GM19467 (cell line): ENCODE measurements at regions not wholly inside any gene's neighbourhood (a gene's known extent, or its start where the extent isn't known, plus 50 kb on each side); places are given as distances from the start of the nearest gene placed in this dataset.
"Not testable (repeated sequence)": the region's sequence is repeated elsewhere in the genome, so short reads cannot be mapped to it uniquely, and the experiment has no call there.

Experiments used
- ATAC-seq: cut with Tn5 transposase; IDR thresholded peaks from one replicate; pipeline ENCODE4 v1.9.1; 2021; ENCODE audit warnings: mild to moderate bottlenecking, moderate library complexity; ENCODE audit not compliant: unreplicated experiment

- ATAC-seq = not testable (repeated sequence)
Measured at GRCh38 chr14:34139160-34140121, 188.6 kb upstream of the EGLN3 start.

GRCh38 chr14:34138175-34138574 is 187.3 kb upstream of the EGLN3 start:
- ATAC-seq = no peak

GRCh38 chr14:34137001-34137745 is 186.3 kb upstream of the EGLN3 start:
- ATAC-seq = no peak

- no peak for ATAC-seq
Measured at GRCh38 chr14:34135492-34135891, 184.6 kb upstream of the EGLN3 start.

GRCh38 chr14:34134484-34134883 is 183.6 kb upstream of the EGLN3 start:
- no peak for ATAC-seq

GRCh38 chr14:34129927-34130552 is 179.2 kb upstream of the EGLN3 start:
- no peak for ATAC-seq

- ATAC-seq = no peak
Measured at GRCh38 chr14:34128665-34129064, 177.8 kb upstream of the EGLN3 start.

GRCh38 chr14:34126586-34126985 is 175.7 kb upstream of the EGLN3 start:
- no peak for ATAC-seq

- ATAC-seq = no peak
Measured at GRCh38 chr14:34124585-34124984, 173.7 kb upstream of the EGLN3 start.

- no peak for ATAC-seq
Measured at GRCh38 chr14:34122650-34123049, 171.8 kb upstream of the EGLN3 start.

GRCh38 chr14:34122081-34122480 is 171.2 kb upstream of the EGLN3 start:
- ATAC-seq = no peak

GRCh38 chr14:34120185-34120977 is 169.5 kb upstream of the EGLN3 start:
- ATAC-seq = no peak

GRCh38 chr14:34119107-34119858 is 168.4 kb upstream of the EGLN3 start:
- ATAC-seq = no peak

GRCh38 chr14:34113991-34114390 is 163.1 kb upstream of the EGLN3 start:
- ATAC-seq = no peak

- ATAC-seq = no peak
Measured at GRCh38 chr14:34113005-34113511, 162.2 kb upstream of the EGLN3 start.

GRCh38 chr14:34111953-34112352 is 161.1 kb upstream of the EGLN3 start:
- no peak for ATAC-seq

GRCh38 chr14:34111505-34111904 is 160.6 kb upstream of the EGLN3 start:
- ATAC-seq = no peak

- no peak for ATAC-seq
Measured at GRCh38 chr14:34110531-34110930, 159.7 kb upstream of the EGLN3 start.

GRCh38 chr14:34107441-34107840 is 156.6 kb upstream of the EGLN3 start:
- no peak for ATAC-seq

- ATAC-seq = no peak
Measured at GRCh38 chr14:34106310-34106709, 155.4 kb upstream of the EGLN3 start.
